Mesenchymal stem cell (in vitro differentiated cells and primary cell): ENCODE measurements at regions not wholly inside any gene's neighbourhood (a gene's known extent, or its start where the extent isn't known, plus 50 kb on each side); places are given as distances from the start of the nearest gene placed in this dataset.

Experiments used
- DNase-seq: peaks from one replicate; pipeline ENCODE4 v3.0.0-alpha.2; 2013
- H2AFZ ChIP-seq: one replicate; pipeline ENCODE4 v1.6.1; 2013; ENCODE audit warnings: low read depth, mild to moderate bottlenecking, control low read depth, inconsistent platforms, low read length, moderate library complexity
- H2AK5ac ChIP-seq: 2 replicates; pipeline ENCODE4 v1.6.1; 2013; ENCODE audit warnings: low read length, moderate library complexity, mild to moderate bottlenecking, inconsistent platforms; ENCODE audit not compliant: severe bottlenecking
- H2BK120ac ChIP-seq: one replicate; pipeline ENCODE4 v1.6.1; 2013; ENCODE audit warnings: low read depth, mild to moderate bottlenecking, inconsistent platforms, low read length, moderate library complexity
- H2BK12ac ChIP-seq, 2 experiments: one replicate each; pipeline ENCODE4 v1.6.1; 2013; ENCODE audit warnings: inconsistent platforms in 2 of 2, low read length in 2 of 2, mild to moderate bottlenecking in 2 of 2, moderate library complexity in 2 of 2, control low read depth in 1 of 2
- H2BK15ac ChIP-seq: one replicate; pipeline ENCODE4 v1.6.1; 2013; ENCODE audit warnings: mild to moderate bottlenecking, low read depth, inconsistent platforms; ENCODE audit not compliant: poor library complexity, severe bottlenecking
- H2BK5ac ChIP-seq: 2 replicates; pipeline ENCODE4 v1.6.1; 2013; ENCODE audit warnings: low read depth, mild to moderate bottlenecking, low read length, control low read depth, inconsistent platforms; ENCODE audit not compliant: poor library complexity, severe bottlenecking
- H3K14ac ChIP-seq, 2 experiments: one replicate each; pipeline ENCODE4 v1.6.1; 2013; ENCODE audit warnings: inconsistent platforms in 2 of 2, low read length in 2 of 2, control low read depth in 1 of 2, mild to moderate bottlenecking in 1 of 2, moderate library complexity in 1 of 2
- H3K18ac ChIP-seq, 2 experiments: one replicate each; pipeline ENCODE4 v1.6.1; 2013; ENCODE audit warnings: inconsistent platforms in 2 of 2, low read length in 2 of 2, control low read depth in 1 of 2, low read depth in 1 of 2, mild to moderate bottlenecking in 1 of 2
- H3K23ac ChIP-seq, 2 experiments: one replicate each; pipeline ENCODE4 v1.6.1; 2013; ENCODE audit warnings: inconsistent platforms in 2 of 2, low read length in 2 of 2, mild to moderate bottlenecking in 2 of 2, moderate library complexity in 2 of 2, control low read depth in 1 of 2
- H3K27ac ChIP-seq: 2 replicates; pipeline ENCODE4 v1.5.1; 2013; ENCODE audit warnings: mild to moderate bottlenecking, moderate library complexity, low read length, control low read depth, inconsistent platforms; ENCODE audit not compliant: poor library complexity, severe bottlenecking
- H3K27me3 ChIP-seq, 2 experiments: 2 replicates each; pipeline versions ENCODE4 v1.6.1 to v1.7.0; 2013; ENCODE audit warnings: low read length in 2 of 2, mild to moderate bottlenecking in 2 of 2, moderate library complexity in 2 of 2, control low read depth in 1 of 2, inconsistent platforms in 1 of 2; ENCODE audit not compliant: control insufficient read depth in 1 of 2, insufficient read depth in 1 of 2
- H3K36me3 ChIP-seq, 2 experiments: 2 replicates each; pipeline versions ENCODE4 v1.6.1 to v1.7.0; 2013; ENCODE audit warnings: low read length in 2 of 2, control low read depth in 1 of 2, inconsistent platforms in 1 of 2, low read depth in 1 of 2, mild to moderate bottlenecking in 1 of 2; ENCODE audit not compliant: insufficient read depth in 2 of 2, control insufficient read depth in 1 of 2
- H3K4ac ChIP-seq, 2 experiments: one replicate each; pipeline ENCODE4 v1.6.1; 2013; ENCODE audit warnings: inconsistent platforms in 2 of 2, low read length in 2 of 2, mild to moderate bottlenecking in 2 of 2, moderate library complexity in 2 of 2, control low read depth in 1 of 2, low read depth in 1 of 2
- H3K4me1 ChIP-seq: 2 replicates; pipeline ENCODE4 v1.6.1; 2013; ENCODE audit warnings: low read depth, low read length, control low read depth; ENCODE audit not compliant: control insufficient read depth, insufficient read depth
- H3K4me2 ChIP-seq: 2 replicates; pipeline ENCODE4 v1.6.1; 2013; ENCODE audit warnings: low read length, mild to moderate bottlenecking, inconsistent platforms; ENCODE audit not compliant: poor library complexity, severe bottlenecking
- H3K4me3 ChIP-seq, 2 experiments: 2 replicates each; pipeline versions ENCODE4 v1.5.1 to v1.7.0; 2013; ENCODE audit warnings: low read length in 2 of 2, mild to moderate bottlenecking in 2 of 2, control low read depth in 1 of 2, low read depth in 1 of 2; ENCODE audit not compliant: insufficient read depth in 1 of 2
- H3K79me1 ChIP-seq: replicated peaks from 2 replicates; pipeline ENCODE4 v1.6.1; 2013; ENCODE audit warnings: mild to moderate bottlenecking, control low read depth, low read length, inconsistent platforms; ENCODE audit not compliant: poor library complexity, severe bottlenecking
- H3K9ac ChIP-seq: 2 replicates; pipeline ENCODE4 v1.7.0; 2013; ENCODE audit warnings: mild to moderate bottlenecking, low read length, moderate library complexity
- H3K9me3 ChIP-seq: 2 replicates; pipeline ENCODE4 v1.7.0; 2013; ENCODE audit warnings: mild to moderate bottlenecking, low read length; ENCODE audit not compliant: control insufficient read depth
- H4K8ac ChIP-seq: one replicate; pipeline ENCODE4 v1.6.1; 2013; ENCODE audit warnings: inconsistent platforms, mild to moderate bottlenecking, low read length, moderate library complexity
- H4K91ac ChIP-seq: one replicate; pipeline ENCODE4 v1.6.1; 2013; ENCODE audit warnings: mild to moderate bottlenecking, low read length, inconsistent platforms
- WGBS: methylation state at CpG from one replicate; pipeline ENCODE4 v1.1.7; 2013; ENCODE audit warnings: mixed read lengths; 5-methylcytosine and 5-hydroxymethylcytosine counted together

- Histone ChIP-seq H3K27ac (no peak overlapping the region), H3K14ac (no peak overlapping the region), H2BK12ac (no peak overlapping the region), H2AK5ac (no peak overlapping the region), H3K79me1 (no peaks in the 10 kb centered on the region), H2BK120ac (no peak overlapping the region), H3K4ac (no peak overlapping the region), H3K23ac (no peak overlapping the region), H3K4me3 (no peak overlapping the region), H3K9me3 (peaks cover 19% of the 10 kb centered on the region), H3K9ac (no peak overlapping the region), H4K8ac (no peak overlapping the region), H3K27me3 (peaks cover 33 to 37% of the 10 kb centered on the region in 2 experiments), H3K18ac (no peak overlapping the region), H2AFZ (no peak overlapping the region), H4K91ac (peak overlapping the region; percentile 18), H2BK5ac (no peak overlapping the region), H3K4me2 (no peak overlapping the region), H2BK15ac (no peak overlapping the region), H3K4me1 (no peaks in the 10 kb centered on the region), H3K36me3 (no peaks in the 10 kb centered on the region)
- DNase-seq: no peak
- whole genome bisulfite sequencing: 79% methylated on average over 5 of the region's 6 CpGs
Observed at GRCh38 chr3:72280876-72281275, 495.9 kb upstream of the PROK2 start.

- Histone ChIP-seq H3K4ac (no peak overlapping the region), H4K91ac (no peak overlapping the region), H3K9ac (no peak overlapping the region), H3K4me1 (peaks cover 3% of the 10 kb centered on the region), H3K18ac (peak overlapping the region in 1 of 2 experiments; percentile 51), H3K27me3 (peaks cover 33% of the 10 kb centered on the region in 2 experiments), H2BK5ac (no peak overlapping the region), H3K79me1 (no peaks in the 10 kb centered on the region), H3K23ac (peak overlapping the region in 1 of 2 experiments; percentile 63), H4K8ac (no peak overlapping the region), H3K4me3 (no peak overlapping the region), H2AK5ac (no peak overlapping the region), H3K4me2 (no peak overlapping the region), H3K14ac (no peak overlapping the region), H3K9me3 (peaks cover 19% of the 10 kb centered on the region), H3K27ac (no peak overlapping the region), H3K36me3 (no peaks in the 10 kb centered on the region), H2BK15ac (peak overlapping the region; percentile 26), H2BK120ac (no peak overlapping the region), H2BK12ac (peak overlapping the region; percentile 15 to 38), H2AFZ (no peak overlapping the region)
- DNase-seq: no peak
- WGBS: 83% methylated on average over 5 of the region's 6 CpGs
Observed at GRCh38 chr3:72279631-72280041, 494.7 kb upstream of the PROK2 start.

GRCh38 chr3:72279068-72279604, 494.2 kb upstream of the PROK2 start:
- Histone ChIP-seq H3K4me1 (peaks cover 6% of the 10 kb centered on the region), H4K91ac (no peak overlapping the region), H3K23ac (no peak overlapping the region), H2BK120ac (no peak overlapping the region), H3K79me1 (no peaks in the 10 kb centered on the region), H3K27ac (no peak overlapping the region), H3K18ac (no peak overlapping the region), H2AK5ac (no peak overlapping the region), H3K9me3 (peaks cover 19% of the 10 kb centered on the region), H3K4me2 (no peak overlapping the region), H3K4ac (no peak overlapping the region), H2BK15ac (no peak overlapping the region), H3K36me3 (no peaks in the 10 kb centered on the region), H3K4me3 (no peak overlapping the region), H4K8ac (no peak overlapping the region), H2AFZ (no peak overlapping the region), H3K14ac (no peak overlapping the region), H2BK12ac (no peak overlapping the region), H3K27me3 (peaks cover 31 to 33% of the 10 kb centered on the region in 2 experiments), H3K9ac (no peak overlapping the region), H2BK5ac (no peak overlapping the region)
- WGBS: 92% methylated on average over 1 of the region's 3 CpGs
- no peak for DNase-seq

GRCh38 chr3:72278349-72279067, 493.6 kb upstream of the PROK2 start:
- H3K27ac ChIP-seq: no peak overlapping the region
- no peaks in the 10 kb centered on the region for H3K36me3 ChIP-seq
- H3K18ac ChIP-seq: no peak overlapping the region
- no peak overlapping the region for H4K8ac ChIP-seq
- H2BK12ac ChIP-seq: peak overlapping the region in 1 of 2 experiments; percentile 77
- H3K9ac ChIP-seq: no peak overlapping the region
- no peak overlapping the region for H3K14ac ChIP-seq
- H3K23ac ChIP-seq: no peak overlapping the region
- 90% methylated on average over 3 of the region's 3 CpGs for WGBS
- no peak overlapping the region for H2BK5ac ChIP-seq
- H2AK5ac ChIP-seq: no peak overlapping the region
- no peaks in the 10 kb centered on the region for H3K79me1 ChIP-seq
- no peak overlapping the region for H2BK15ac ChIP-seq
- no peak for DNase-seq
- no peak overlapping the region for H2BK120ac ChIP-seq
- no peak overlapping the region for H3K4me3 ChIP-seq
- H3K9me3 ChIP-seq: peaks cover 19% of the 10 kb centered on the region
- no peak overlapping the region for H2AFZ ChIP-seq
- H4K91ac ChIP-seq: no peak overlapping the region
- no peak overlapping the region for H3K4me2 ChIP-seq
- peak overlapping the region in 1 of 2 experiments; percentile 36 for H3K4ac ChIP-seq
- peaks cover 8% of the 10 kb centered on the region for H3K4me1 ChIP-seq
- H3K27me3 ChIP-seq: peaks cover 31 to 33% of the 10 kb centered on the region in 2 experiments
